NCI-H1105 treated with DMSO at 0.1 percent for 48 hours (cell line): ENCODE measurements at regions not wholly inside any gene's neighbourhood (a gene's known extent, or its start where the extent isn't known, plus 50 kb on each side); places are given as distances from the start of the nearest gene placed in this dataset.
A peak's percentile ranks its signal among the peaks of the same experiment; 100 is the strongest.
"Not testable (repeated sequence)": the region's sequence is repeated elsewhere in the genome, so short reads cannot be mapped to it uniquely, and the experiment has no call there.

Experiments used
- DNase-seq: peaks from one replicate; lab custom pipeline; 2025; lab: John Stamatoyannopoulos, UW

DNA sequence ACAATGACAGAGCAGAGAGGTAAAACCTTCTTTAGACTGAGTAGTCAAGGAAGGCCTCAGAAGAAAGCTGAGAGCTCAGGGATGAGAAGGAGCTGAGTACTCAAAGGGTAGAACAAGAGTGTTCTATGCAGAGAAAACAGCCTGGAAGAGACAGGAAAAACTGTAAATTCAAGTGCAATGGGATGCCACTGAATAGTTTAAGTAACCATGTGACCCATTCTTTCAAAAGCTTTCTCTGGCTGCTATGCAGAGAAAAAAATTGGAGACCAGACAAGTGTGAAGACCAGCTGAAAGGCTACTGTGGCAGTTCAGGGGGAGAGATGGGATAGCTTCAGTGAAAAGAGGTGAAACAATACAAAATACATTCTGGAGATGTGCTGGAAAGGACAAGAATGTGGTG is 61.3 kb upstream of the RNF38 start:
- no peak for DNase-seq

DNA sequence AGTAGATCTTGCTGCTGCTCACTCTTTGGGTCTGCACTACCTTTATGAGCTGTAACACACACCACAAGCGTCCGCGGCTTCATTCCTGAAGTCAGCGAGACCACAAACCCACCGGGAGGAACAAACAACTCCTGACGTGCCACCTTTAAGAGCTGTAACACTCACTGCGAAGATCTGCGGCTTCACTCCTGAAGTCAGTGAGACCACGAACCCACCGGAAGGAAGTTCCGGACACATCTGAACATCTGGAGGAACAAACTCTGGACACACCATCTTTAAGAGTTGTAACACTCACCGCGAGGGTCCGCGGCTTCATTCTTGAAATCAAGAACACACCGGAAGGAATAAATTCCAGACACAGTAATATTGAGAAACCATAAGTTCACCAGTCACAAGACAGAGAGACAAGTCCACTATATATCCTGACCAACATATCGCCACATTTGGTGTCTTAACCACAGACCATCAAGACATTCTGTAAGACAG is 58.4 kb upstream of the RNF38 start:
- DNase-seq = not testable (repeated sequence)

DNA sequence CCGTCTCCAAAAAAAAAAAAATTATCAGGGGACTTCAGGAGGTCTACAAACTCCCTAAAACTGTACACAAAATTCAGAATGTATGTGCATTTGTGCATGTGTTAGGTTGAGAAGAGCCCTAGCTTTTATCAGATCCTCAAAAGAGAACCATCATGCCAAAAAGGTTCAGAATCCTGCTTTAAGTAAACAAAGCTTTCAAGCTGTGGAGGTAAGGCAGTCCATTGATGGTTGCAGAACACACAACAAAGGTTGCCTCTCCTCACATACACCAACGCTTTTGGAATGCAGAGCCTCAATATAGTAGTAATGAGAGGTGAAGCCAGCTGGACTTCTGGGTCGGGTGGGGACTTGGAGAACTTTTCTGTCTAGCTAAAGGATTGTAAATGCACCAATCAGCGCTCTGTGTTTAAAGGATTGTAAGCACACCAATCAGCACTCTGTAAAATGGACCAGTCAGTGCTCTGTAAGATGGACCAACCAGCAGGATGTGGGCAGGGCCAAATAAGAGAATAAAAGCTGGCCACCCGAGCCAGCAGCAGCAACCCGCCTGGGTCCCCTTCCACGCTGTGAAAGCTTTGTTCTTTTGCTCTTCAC is 57.9 kb upstream of the RNF38 start:
- no peak for DNase-seq

DNA sequence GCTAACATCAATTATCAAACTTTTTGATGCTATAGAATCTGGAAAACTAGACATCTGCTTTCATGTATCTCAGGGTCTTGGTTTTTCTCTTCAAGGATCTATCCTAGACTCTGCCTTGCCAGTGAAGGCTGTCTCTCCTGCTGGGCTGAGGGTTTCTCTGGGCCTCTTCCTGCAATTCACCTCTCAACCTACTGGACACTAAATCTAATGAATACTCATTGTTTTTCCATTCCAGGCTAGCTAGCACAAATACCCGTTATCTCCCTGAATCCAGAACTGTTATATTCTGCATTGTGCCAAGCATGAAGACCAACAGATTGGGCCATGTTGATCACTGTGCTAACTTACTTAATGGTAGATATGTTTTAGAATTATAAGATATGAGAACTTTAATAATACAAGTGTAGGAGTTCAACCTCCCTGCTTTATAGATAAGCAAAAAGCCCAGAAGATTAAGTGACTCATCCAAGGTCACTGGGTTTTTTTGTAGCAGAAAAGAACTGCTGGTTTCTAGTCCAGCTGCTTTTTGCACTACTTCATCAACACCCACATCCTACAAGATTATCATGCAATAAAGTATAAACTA is 56.5 kb upstream of the RNF38 start:
- no peak for DNase-seq

DNA sequence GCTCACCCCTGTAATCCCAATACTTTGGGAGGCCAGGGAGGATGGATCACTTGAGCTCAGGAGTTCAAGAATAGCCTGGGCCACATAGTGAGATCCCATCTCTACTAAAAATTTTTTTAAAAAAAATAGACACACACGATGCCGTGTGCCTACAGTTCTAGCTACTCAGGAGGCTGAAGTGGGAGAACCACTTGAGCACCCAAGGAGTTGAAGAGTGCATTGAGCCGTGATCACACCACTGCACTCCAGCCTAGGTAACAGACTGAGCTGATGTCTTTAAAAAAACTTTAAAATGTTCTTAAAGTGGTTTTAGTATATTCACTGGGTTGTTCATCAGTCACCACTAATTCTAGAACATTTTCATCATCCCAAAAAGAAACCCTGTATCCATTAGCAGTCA is 51.9 kb upstream of the RNF38 start:
- no peak for DNase-seq

DNA sequence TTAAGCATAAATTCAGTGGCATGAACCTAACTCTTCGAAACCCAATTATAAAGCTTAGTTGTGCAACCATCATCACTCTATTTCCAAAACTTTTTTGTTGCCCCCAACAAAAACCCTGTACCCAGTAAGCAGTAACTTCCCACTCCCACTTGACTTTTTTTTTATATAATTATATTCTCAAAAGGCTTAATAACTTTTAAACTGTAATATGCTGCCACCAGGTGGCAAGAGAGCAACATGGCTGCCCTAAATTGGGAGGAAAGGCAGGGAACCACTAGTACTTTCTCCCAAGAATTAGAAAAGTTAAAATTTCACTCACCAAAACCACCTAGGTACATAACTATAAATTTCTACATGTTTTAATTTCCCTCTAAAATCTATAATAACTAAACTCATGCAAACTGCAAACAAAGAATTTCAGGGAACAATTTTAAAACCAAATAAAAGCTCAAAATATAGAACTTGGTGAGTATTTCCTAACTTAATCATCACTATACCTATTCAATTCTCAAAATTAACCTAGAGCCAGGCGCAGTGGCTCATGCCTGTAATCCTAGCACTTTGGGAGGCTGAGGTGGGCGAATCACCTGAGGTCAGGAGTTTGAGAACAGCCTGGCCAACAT is 50.2 kb upstream of the RNF38 start:
- DNase-seq = peak; percentile 55
